Panc1 (cell line): ENCODE measurements at regions not wholly inside any gene's neighbourhood (a gene's known extent, or its start where the extent isn't known, plus 50 kb on each side); places are given as distances from the start of the nearest gene placed in this dataset.

Experiments used
- ATAC-seq: fragments of 200-7000 bp; cut with Tn5 transposase; 2 replicates; pipeline ENCODE4 v1.9.1; 2020; ENCODE audit warnings: mild to moderate bottlenecking, moderate library complexity
- BruUV-seq: library from RNA; stranded (reverse); fragments of 400-500 nt; replicated peaks from 2 replicates; lab custom pipeline; 2021; lab: Mats Ljungman, UMichigan
- CTCF ChIA-PET: fragments of 300-600 bp; sonication (Branson Sonifier 250); formaldehyde crosslinking; loops from one replicate; lab custom pipeline; 2022; ENCODE audit warnings: antibody characterized with exemption; lab: Charles Lee
- POLR2A ChIA-PET: fragments of 300-600 bp; sonication (Branson Sonifier 250); formaldehyde crosslinking; loops from one replicate; lab custom pipeline; 2022; ENCODE audit warnings: antibody characterized with exemption; lab: Charles Lee
- DNase-seq: peaks from one replicate; pipeline ENCODE4 v3.0.0-alpha.2; 2010; ENCODE audit warnings: low read depth, low spot score
- H3K27ac ChIP-seq: 2 replicates; pipeline ENCODE4 v1.5.1; 2011; ENCODE audit warnings: mild to moderate bottlenecking, low read length, inconsistent platforms
- H3K27me3 ChIP-seq: fragments of 200-500 bp; sonication (Bioruptor generic); 2 replicates; pipeline ENCODE4 v1.6.0; 2014; ENCODE audit warnings: low read length, inconsistent platforms; ENCODE audit not compliant: control insufficient read depth, insufficient read depth
- H3K36me3 ChIP-seq: fragments of 200-500 bp; sonication (Bioruptor generic); 2 replicates; pipeline ENCODE4 v1.5.1; 2014; ENCODE audit warnings: inconsistent platforms, mild to moderate bottlenecking, low read length, moderate library complexity; ENCODE audit not compliant: control insufficient read depth, insufficient read depth
- H3K4me1 ChIP-seq: 2 replicates; pipeline ENCODE4 v1.5.1; 2011; ENCODE audit warnings: inconsistent platforms, mild to moderate bottlenecking, low read length, moderate library complexity; ENCODE audit not compliant: control insufficient read depth, insufficient read depth
- H3K4me3 ChIP-seq, 2 experiments: 2 replicates each; pipeline ENCODE4 v1.5.1; 2011 to 2012; ENCODE audit warnings: low read depth in 2 of 2, low read length in 2 of 2, mild to moderate bottlenecking in 2 of 2, inconsistent platforms in 1 of 2, moderate library complexity in 1 of 2
- H3K9me3 ChIP-seq: fragments of 200-500 bp; sonication (Bioruptor generic); 2 replicates; pipeline ENCODE4 v1.5.1; 2014; ENCODE audit warnings: low read depth, mild to moderate bottlenecking, inconsistent platforms, low read length, moderate library complexity; ENCODE audit not compliant: control insufficient read depth, insufficient read depth
- CTCF ChIP-seq: fragments of 450-650 bp; IDR thresholded peaks from 2 replicates; pipeline ENCODE4 v1.5.1; 2017; ENCODE audit warnings: mild to moderate bottlenecking
- POLR2AphosphoS5 ChIP-seq: IDR thresholded peaks from 2 replicates; pipeline ENCODE4 v1.6.1; 2012; ENCODE audit warnings: mild to moderate bottlenecking, low read depth, low read length, moderate library complexity
- SIN3A ChIP-seq: IDR thresholded peaks from 2 replicates; pipeline ENCODE4 v1.6.1; 2012; ENCODE audit warnings: low read depth, mild to moderate bottlenecking, low read length, moderate library complexity, borderline replicate concordance; ENCODE audit not compliant: insufficient read depth
- TCF7L2 ChIP-seq: IDR thresholded peaks from 2 replicates; pipeline ENCODE4 v1.6.1; 2011; ENCODE audit warnings: mild to moderate bottlenecking, low read depth, low read length, inconsistent platforms
- in situ Hi-C: cut with HindIII; loops from 2 replicates; pipeline ENCODE4 v1.10.0; 2016; ENCODE audit warnings: low sequenced_read_pairs, low pct_unique_long_range_greater_than_20kb
- intact Hi-C: fragments of 100-400 bp; cut with micrococcal nuclease; formaldehyde crosslinking; loops from one replicate; pipeline ENCODE4 v1.10.0; 2022; ENCODE audit not compliant: unreplicated experiment
- TF ChIP-seq, protein P1 (sequence below), 2 experiments: IDR thresholded peaks; 2 replicates each; pipeline ENCODE4 v1.6.1; 2011 to 2012; ENCODE audit warnings: low read depth in 2 of 2, control low read depth in 1 of 2, low read length in 1 of 2, mild to moderate bottlenecking in 1 of 2, moderate library complexity in 1 of 2; ENCODE audit not compliant: insufficient read depth in 1 of 2

GRCh38 chr10:53108317-53108934 is 335.8 kb upstream of the MBL2 start:
- H3K9me3 ChIP-seq: no peaks in the 10 kb centered on the region
- TF ChIP-seq CTCF (no peak), SIN3A (no peak), POLR2AphosphoS5 (no peak), TCF7L2 (no peak)
- TF ChIP-seq, protein P1, sequence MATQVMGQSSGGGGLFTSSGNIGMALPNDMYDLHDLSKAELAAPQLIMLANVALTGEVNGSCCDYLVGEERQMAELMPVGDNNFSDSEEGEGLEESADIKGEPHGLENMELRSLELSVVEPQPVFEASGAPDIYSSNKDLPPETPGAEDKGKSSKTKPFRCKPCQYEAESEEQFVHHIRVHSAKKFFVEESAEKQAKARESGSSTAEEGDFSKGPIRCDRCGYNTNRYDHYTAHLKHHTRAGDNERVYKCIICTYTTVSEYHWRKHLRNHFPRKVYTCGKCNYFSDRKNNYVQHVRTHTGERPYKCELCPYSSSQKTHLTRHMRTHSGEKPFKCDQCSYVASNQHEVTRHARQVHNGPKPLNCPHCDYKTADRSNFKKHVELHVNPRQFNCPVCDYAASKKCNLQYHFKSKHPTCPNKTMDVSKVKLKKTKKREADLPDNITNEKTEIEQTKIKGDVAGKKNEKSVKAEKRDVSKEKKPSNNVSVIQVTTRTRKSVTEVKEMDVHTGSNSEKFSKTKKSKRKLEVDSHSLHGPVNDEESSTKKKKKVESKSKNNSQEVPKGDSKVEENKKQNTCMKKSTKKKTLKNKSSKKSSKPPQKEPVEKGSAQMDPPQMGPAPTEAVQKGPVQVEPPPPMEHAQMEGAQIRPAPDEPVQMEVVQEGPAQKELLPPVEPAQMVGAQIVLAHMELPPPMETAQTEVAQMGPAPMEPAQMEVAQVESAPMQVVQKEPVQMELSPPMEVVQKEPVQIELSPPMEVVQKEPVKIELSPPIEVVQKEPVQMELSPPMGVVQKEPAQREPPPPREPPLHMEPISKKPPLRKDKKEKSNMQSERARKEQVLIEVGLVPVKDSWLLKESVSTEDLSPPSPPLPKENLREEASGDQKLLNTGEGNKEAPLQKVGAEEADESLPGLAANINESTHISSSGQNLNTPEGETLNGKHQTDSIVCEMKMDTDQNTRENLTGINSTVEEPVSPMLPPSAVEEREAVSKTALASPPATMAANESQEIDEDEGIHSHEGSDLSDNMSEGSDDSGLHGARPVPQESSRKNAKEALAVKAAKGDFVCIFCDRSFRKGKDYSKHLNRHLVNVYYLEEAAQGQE (IDR thresholded peaks at IDR 0.05; ENCODE audit: insufficient read depth in 1 of 2, low read depth in 2 of 2, low read length in 1 of 2): no peak
- ATAC-seq (no peak), DNase-seq (no peak)
- H3K4me1 ChIP-seq: no peaks in the 10 kb centered on the region
- CTCF ChIA-PET: no interaction called here
- intact Hi-C loops (no loop called here), in situ Hi-C loops (no loop called here)
- H3K4me3 ChIP-seq: no peak overlapping the region
- H3K27ac ChIP-seq: no peak overlapping the region
- no peaks in the 10 kb centered on the region for H3K27me3 ChIP-seq
- POLR2A ChIA-PET: interaction anchor here (0.5 kb wide), 1 partner anchor 8 kb away, joined by 3 read pairs; no protein-coding TSS in a partner anchor
- no peaks in the 10 kb centered on the region; the same call in 1 of the 2 replicates for H3K36me3 ChIP-seq
- no TSS peak for BruUV-seq

DNA sequence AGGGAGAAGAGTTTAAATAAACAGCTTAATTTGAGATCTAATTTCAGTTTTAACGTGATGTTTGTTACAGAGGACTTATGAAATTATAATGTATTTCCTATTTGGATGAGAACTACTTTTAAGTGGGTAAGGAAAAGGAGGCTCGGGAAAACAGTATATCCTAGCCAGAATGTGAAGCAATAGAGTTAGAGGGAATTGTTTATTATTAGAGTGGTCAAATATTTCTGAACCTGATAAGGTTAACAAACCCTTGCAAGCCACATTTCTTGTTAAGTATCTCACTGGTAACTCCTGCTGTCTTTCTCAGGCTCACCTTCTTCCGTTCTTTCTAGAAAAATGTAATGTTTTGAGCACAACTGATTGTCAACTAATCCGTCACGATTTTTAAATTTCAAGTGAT is 335.1 kb upstream of the MBL2 start:
- H3K36me3 ChIP-seq: no peaks in the 10 kb centered on the region; the same call in 1 of the 2 replicates
- no peak for DNase-seq
- H3K27ac ChIP-seq: no peak overlapping the region
- ChIA-PET POLR2A (no interaction called here), CTCF (no interaction called here)
- no peak for ATAC-seq
- no peaks in the 10 kb centered on the region for H3K9me3 ChIP-seq
- no peak overlapping the region for H3K4me3 ChIP-seq
- TF ChIP-seq TCF7L2 (no peak), SIN3A (no peak), POLR2AphosphoS5 (no peak), CTCF (no peak)
- TF ChIP-seq, protein P1 (IDR thresholded peaks at IDR 0.05; ENCODE audit: insufficient read depth in 1 of 2, low read depth in 2 of 2, low read length in 1 of 2): no peak
- intact Hi-C loops: no loop called here
- no peaks in the 10 kb centered on the region for H3K27me3 ChIP-seq
- no TSS peak for BruUV-seq
- in situ Hi-C loops: no loop called here
- H3K4me1 ChIP-seq: no peaks in the 10 kb centered on the region
